Right ventricle myocardium inferior (tissue), 1 donor: ENCODE measurements at regions not wholly inside any gene's neighbourhood (a gene's known extent, or its start where the extent isn't known, plus 50 kb on each side); places are given as distances from the start of the nearest gene placed in this dataset.
"Not testable (repeated sequence)": the region's sequence is repeated elsewhere in the genome, so short reads cannot be mapped to it uniquely, and the experiment has no call there.

ENCODE experiments used
- ATAC-seq: fragments of 200-7000 bp; cut with Tn5 transposase; one replicate; pipeline ENCODE4 v1.9.1; 2020; ENCODE audit warnings: mild to moderate bottlenecking, moderate library complexity
- DNase-seq: peaks from one replicate; pipeline ENCODE4 v3.0.0; 2021; ENCODE audit errors: missing footprints
- intact Hi-C: fragments of 100-400 bp; cut with DNase I; formaldehyde crosslinking; loops from one replicate; pipeline ENCODE4 v1.11.0; 2022
- donor health status: DM: no; HTN: yes; CAD: no; lungs with severe emphysema.

DNA sequence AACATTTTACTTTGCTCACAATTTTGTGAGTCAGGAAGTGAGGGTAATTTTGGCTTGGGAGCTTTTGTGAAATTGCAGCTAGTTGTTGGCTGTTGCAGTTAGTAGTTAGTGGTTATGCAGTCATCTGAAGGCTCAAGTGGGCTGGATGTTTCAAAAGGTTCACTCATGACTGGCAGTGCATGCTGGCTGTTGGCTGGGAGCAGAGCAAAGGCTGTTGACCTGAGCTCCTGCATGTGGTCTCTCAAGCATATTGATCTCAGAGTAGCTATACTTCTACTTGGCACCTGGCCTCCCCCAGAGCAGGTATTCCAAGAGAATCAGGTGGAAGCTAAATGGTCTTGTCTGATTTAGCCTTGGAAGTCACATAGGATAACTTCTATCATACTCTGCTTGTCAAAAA, 414.1 kb upstream of the STXBP6 start:
- no peak for DNase-seq
- intact Hi-C loops: no loop called here
- no peak for ATAC-seq

DNA sequence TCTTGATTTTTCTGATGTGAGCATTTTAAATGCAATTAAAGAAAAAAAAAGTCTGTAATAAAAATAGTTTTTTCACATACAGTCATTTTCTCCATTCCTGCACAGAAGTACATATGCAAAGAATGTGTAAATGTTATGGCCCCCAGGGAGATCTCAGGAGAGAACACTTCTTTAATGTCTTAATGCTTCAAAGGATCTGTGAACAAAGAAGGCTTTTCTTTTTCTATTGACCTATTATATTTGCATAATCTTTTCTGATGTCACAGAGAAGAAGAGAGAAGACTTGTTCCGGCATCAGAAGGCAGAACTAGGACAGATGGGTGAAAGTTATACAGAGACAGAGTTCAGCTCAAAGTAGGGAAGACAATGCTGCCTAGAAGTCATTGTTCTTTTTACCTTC, 413.5 kb upstream of the STXBP6 start:
- ATAC-seq (no peak), DNase-seq (no peak)
- intact Hi-C loops: no loop called here

DNA sequence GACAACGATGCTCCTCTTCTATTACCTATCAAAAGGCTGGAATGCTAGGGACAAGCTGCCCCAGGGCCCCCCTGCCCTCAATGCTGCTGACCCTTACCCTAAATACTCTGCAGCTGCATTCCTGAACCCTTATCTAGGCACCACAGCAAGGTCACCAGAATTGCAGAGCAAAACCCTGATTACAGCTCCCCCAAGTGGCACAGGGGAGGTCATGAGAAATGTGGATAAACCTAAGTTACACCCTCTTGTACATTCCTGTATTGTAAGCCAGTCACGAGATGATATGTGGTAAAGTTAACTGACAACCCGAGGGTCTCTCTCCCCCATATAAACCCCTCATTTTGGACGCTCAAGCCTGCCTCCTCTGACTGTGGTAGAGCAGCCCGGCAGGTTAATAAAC, 411.8 kb upstream of the STXBP6 start:
- no peak for ATAC-seq
- intact Hi-C loops: no loop called here
- DNase-seq: no peak

DNA sequence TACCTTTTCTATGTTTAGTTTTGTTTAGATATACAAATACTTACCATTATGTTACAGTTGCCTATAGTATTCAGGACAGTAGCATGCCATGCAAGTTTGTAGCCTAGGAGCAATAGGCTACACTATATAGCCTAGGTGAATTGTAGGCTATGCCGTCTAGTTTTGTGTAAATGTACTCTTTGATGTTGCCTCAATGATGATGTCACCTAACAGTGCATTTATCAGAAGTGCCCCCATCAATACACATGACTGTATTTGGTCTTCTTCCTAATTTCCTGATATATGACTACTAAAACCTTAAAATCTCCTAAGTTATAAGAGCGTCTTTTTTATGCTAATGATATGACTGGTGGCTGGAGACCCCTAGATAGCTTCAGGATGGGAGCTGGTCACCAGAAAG, 394.4 kb upstream of the STXBP6 start:
- no peak for ATAC-seq

DNA sequence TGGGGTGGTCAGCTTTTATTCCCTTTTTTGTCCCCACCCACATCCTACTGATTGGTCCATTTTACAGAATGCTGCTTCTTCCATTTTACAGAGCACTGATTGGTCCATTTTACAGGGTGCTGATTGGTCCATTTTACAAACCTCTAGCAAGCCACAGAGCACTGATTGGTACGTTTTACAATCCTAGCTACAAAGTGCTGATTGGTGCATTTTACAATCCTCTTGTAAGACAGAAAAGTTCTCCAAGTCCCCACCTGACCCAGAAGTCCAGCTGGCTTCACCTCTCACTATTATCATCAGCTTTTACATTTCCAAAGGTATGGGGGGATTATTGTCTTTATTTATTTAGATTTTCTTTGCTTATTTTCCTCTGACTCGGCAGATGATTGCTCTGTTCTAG, 390.4 kb upstream of the STXBP6 start:
- DNase-seq, intact Hi-C loops, ATAC-seq: not testable (repeated sequence)

More for the DNA sequence above, 394.4 kb upstream of the STXBP6 start:
- intact Hi-C loops: no loop called here
- DNase-seq: no peak

DNA sequence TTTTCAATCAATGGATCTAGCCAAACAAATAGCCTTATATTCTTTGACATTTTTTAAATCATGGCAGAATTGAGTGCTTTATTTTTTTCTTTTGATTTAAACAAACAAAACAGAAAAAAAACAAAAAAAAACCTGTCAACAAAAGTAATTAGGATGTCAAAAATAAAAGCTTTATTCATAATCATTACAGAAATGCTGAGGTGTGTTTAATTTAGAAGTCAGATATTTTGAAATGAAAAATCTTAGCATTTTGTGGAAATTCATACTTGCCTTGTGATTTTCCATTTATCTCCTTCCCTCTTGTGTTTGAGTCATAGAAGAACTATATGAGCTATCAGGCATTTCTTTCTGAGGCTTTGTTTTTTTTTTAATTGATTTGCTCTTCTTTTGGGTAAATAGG, 387.0 kb upstream of the STXBP6 start:
- no peak for DNase-seq
- intact Hi-C loops: no loop called here
- ATAC-seq: no peak

DNA sequence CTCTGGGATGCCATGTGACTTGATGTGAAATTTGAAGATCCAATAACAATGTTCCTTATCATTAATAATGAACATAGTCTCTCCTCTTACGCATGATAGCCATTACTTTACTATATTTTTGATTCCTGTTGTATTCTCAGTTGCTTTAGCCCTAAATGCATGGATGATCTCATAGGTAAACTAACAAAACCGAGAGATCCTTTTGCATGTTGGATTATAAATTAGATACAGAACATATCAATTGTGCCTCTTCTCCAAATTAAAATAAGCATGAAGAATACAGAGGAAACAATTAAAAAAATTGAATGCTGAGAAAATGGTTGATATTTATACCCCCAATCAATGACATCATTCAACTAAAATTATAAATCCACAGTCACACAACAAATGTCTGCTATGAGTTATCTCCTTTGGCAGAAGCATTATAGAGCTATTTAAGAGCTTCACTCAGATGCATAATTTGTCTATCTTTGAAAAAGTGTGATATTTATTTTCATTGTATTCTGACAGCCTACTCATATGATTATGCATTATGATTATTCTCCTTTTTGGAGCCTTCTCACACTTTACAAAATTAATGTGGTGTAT, 386.4 kb upstream of the STXBP6 start:
- intact Hi-C loops: no loop called here
- ATAC-seq: no peak
- no peak for DNase-seq

DNA sequence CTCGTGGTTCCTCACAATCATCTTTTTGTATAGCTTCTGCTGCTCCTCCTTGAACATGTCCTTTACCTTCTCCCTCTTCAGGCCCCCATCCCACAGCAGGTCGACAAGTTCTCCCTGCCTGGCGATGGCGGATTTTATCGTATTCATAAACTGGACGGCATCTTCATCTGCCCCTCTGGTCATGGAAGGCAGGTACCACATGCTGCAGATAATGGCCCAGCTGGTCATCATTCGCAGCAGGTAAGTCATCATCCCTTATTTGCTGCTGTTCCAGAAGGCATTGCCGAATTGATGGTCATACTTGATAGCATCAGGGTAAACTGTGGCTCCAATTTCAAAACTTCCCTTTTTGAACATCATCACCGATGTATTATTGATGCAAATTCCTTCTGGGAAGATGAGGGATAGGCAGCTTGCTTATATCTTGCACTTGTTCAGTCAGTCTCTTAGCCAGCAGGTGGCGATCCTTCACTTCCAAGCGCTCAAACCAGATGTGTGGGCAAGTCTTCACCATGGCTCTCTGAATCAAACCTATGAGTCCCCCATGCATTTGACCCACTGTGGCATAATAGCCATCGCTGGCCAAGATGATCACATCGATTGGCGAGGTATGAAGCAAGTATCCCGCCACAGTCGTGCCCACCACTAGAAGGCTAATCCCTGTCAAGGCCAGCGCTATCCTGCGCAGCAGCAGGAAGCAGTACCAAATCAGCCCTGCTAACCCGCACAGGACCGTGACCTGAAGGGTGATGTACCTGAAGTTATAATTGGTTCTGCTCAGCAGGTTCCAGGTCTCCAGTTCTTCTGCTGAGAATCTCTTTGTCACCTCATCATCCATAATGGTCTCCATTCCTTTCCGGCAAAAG, 381.5 kb upstream of the STXBP6 start:
- DNase-seq (no peak), ATAC-seq (no peak)
- intact Hi-C loops: no loop called here

DNA sequence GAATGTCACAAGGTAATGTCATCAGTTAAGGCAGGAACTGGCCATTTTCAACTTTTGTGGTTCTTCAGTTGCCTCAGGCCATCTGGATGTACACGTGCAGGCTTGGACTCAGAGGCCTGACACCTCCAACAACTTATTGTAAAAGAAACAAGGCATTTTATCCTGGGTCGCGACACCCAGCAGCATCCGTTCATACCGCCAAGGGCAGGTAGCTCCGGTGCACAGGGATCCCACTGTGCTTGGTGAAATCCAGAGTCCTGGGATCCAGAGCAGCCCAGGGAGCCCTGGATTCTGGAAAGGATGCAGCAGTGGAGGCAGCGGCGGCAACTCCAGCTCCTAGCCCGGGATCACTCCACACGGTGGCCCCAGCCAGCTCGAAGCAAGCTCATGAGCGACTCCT, 380.9 kb upstream of the STXBP6 start:
- no peak for ATAC-seq

DNA sequence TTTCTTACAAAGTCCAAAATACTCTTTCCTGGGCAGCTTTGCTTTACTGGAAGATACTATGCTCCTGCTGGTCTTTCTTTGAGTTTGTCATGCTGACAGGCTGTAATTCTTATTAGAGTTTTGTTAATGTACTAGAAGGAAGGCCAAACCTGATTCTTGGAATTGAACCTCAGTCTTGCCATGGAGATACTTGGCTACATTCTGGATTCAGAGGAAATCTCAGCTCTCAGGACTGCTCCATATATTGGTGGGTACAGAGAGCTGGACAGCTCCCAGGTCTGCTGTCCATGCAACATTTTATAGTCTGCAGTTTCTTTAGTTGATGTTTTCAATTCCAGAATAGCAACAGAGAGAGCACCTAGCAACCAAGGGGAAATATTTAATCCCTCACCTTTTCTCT, 363.1 kb upstream of the STXBP6 start:
- intact Hi-C loops: no loop called here
- no peak for ATAC-seq
- DNase-seq: no peak

More for the DNA sequence above, 380.9 kb upstream of the STXBP6 start:
- intact Hi-C loops: no loop called here
- no peak for DNase-seq

DNA sequence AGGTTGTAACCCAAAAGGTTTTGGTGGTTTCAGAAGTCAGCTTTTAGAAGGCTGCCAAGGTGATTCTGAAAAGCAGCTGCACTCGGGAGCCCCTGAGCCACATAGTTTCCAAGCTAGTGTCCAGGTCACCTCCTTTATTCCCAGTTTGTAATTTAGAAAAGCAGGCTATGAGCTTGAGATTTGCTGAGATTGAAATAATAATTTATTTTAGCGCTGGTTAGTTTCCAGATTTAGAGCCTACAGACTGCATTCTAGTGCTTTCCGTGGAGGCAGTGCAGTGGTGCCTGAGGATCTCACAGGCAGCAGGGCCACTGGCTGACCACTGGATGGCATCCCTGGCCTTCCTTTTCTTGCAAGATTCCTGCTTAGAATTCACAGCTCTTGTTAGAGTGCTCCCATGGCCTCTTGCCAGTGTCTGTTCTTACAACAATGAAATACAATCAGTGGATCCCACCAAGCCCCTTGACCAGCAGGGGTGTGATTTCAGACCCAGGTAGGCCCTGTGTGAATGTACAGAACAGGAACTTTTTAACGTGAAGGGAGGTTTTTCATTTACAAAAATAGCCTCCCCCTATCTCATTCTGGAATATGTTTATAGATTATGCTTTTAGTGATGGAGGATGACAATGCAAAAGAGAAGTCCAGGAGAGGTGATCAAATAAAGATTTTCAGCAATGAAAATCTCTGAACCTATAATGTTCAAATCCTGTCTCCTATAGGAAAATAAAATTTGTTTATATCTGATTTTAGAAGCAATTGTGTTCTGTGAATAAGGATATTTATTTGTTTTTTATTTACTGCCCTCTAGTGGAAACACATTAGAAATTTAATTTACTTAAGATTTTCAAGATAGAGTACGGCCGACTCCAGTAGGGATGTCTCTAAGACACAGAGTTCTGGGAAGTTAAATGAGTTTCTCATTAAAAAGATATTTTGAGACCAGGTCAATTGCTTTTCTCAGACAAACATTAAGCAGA, 362.1 kb upstream of the STXBP6 start:
- DNase-seq: no peak
- intact Hi-C loops: no loop called here
- ATAC-seq: no peak

DNA sequence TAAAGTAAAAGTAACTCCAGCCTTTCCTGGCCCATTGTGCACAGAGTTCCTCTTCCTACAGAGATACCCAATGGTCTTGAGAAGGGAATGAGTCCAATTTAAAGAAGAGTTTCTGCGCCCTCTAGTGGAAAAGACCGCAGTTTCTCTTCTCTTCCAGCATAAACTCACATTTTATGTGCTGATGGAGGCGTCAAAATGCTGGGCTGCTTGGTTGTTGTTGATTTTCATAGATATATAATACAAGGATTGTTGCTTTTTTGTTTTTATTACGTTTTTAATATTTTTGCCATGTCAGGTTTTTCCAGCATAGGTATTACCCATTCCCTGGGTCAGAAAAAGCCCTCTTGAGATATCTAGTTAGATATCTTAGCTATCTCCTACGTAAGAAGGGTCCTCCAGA, 356.9 kb upstream of the STXBP6 start:
- DNase-seq (no peak), ATAC-seq (no peak)
- intact Hi-C loops: no loop called here

DNA sequence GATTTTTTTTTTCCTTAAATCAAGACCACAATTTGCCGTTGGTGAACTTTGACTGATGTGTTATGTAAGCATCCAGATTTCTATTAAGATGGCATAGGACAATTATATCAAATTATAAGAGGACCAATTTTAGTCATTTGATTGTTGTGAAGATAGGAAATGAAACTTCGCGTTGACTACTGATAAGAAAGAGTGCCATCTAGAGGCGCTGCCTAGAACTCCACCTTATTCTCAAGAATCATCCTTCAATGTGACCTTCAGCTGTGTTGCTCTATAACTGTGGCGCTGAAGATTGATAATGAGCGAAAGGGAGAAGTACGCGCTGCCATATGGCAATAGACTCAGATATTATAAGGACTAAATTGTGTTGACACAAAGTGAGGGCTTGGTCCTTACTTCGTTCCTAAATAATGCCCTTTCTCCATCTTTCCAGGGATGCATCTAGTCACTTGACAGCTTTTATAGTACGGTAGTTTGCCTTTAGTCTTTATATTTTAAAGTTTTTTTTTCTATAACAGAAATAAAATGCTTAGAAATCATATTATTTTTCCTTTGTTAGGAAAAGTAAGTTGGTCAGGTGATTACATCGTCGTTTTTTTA, 350.8 kb upstream of the STXBP6 start:
- ATAC-seq (no peak), DNase-seq (no peak)

DNA sequence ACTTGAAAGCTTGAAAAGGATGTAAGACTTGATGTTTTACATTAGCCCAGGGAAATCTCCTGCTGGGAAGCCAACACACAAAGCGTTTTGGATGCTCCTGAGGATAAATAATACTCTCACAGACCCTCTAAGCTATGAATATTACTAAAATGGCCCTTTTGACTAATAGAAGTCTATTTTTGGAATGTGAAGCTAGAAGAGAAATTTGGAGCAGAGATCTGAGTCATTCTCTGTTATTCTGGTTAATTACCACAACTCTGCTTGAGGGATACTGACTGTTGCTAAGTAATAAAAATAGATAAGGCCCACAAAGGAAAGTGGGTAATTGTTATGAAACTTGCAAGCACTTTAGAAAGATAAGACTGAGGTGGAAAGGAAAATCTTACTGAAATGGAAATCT, 346.2 kb upstream of the STXBP6 start:
- DNase-seq (no peak), ATAC-seq (no peak)
- intact Hi-C loops: loop anchor here (10.0 kb wide), 1 partner anchor 661 kb away; no protein-coding TSS in a partner anchor

More for the DNA sequence above, 350.8 kb upstream of the STXBP6 start:
- intact Hi-C loops: loop anchor here (5.0 kb wide), 1 partner anchor 688 kb away; no protein-coding TSS in a partner anchor

DNA sequence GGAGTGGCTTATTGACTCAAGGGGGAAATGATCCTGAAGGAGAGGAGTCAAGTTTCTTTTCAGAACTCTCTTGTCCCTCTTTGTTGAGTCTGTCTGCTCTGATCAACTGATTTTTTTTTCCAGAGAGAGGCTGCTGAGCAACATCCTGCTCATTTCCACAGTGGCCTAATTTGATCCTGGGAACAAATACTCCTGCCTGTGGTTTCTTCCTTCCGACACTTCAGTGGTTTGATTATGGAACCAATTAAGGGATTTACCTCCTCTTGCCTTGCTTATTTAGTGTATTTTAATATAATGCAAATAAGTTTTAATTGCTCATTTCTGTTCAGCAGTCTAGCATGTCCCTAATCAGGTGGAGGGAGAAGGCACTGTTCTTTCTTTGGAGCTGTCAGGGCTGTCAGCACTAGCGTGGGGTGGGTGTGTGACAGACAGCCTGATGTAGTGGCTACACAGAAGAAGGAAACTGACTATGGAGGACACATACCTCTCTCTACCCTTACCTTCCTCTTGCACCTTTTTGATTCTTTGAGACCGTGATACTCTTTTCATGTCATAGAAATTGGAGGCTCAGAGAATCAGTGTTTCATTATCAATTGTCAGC, 344.9 kb upstream of the STXBP6 start:
- DNase-seq (no peak), ATAC-seq (peak; percentile 72)
- intact Hi-C loops: loop anchor here (10.0 kb wide), 1 partner anchor 660 kb away; no protein-coding TSS in a partner anchor

DNA sequence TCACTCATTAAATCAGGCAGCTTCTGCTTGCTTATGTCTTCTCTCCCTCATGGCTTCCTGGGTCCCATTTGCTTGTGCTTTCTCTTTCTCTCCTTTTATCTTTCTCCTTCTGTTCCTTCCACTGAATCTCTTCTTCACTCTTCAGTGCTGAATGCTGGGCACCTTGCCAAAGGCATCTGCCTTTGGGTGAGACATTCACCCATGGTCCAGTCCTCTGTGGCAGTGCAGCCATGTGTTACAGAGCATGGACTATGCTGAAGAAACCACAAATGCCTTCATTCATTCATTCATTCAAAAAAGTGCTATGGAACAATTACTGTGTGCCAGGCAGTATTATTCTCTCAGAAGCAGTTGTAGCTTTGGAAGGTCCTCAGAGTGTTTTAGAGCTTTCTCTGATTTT, 344.4 kb upstream of the STXBP6 start:
- ATAC-seq (peak; percentile 42), DNase-seq (no peak)
- intact Hi-C loops: loop anchor here (10.0 kb wide), 1 partner anchor 660 kb away; no protein-coding TSS in a partner anchor

DNA sequence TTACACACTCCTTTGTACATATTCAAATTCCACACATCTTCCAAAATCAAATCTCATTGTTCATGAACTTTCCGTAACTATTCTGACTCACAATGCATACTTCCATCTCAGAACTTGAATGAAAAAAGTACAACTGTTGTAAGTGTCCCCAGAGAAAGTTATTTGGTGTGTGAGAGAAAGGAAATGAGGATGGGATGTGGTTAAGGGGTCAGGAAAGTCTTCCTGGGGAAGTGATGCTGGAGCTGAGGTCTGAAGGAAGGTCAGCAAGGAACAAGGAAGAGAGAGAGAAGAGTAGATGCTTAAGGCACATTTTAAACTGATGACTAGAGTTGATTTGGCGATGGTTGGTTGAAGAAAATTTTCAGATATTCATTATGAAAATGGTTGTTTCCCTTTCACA, 340.0 kb upstream of the STXBP6 start:
- ATAC-seq (no peak), DNase-seq (no peak)
- intact Hi-C loops: loop anchor here (10.0 kb wide), 1 partner anchor 655 kb away; no protein-coding TSS in a partner anchor

DNA sequence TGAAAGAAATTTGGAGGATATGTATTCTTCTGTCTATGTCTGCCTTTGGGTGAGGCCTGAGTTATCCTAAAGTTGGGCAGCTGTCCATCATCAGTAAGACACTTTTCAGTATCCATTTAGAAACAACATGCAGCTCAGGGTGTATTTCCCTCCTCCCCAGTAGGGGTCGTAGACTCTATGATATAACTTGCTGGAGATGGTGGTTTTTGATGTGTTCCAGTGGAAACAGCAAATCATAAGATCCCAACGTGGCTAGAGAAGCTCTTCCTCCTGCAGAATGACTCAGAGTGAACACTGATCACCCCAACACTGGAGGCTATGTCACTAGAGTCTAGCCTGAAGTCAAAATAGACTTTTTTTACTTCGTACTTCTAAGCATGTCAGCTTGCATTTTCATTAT, 331.6 kb upstream of the STXBP6 start:
- ATAC-seq (no peak), DNase-seq (no peak)
- intact Hi-C loops: no loop called here
